Esophagus squamous epithelium (tissue), 5 donors: ENCODE measurements at regions not wholly inside any gene's neighbourhood (a gene's known extent, or its start where the extent isn't known, plus 50 kb on each side); places are given as distances from the start of the nearest gene placed in this dataset.

Experiments
- DNase-seq: peaks from one replicate; lab custom pipeline; 2025; lab: John Stamatoyannopoulos, UW
- H3K27ac ChIP-seq, 4 donors: fragments of 200-600 bp; sonication (generic); one replicate each; pipeline ENCODE4 v1.5.1; 2016 to 2019; ENCODE audit warnings: mild to moderate bottlenecking in 1 of 4
- H3K27me3 ChIP-seq, 4 donors: fragments of 200-600 bp; sonication (generic); 1 replicate in 3 of 4; 2 replicates in 1 of 4; pipeline versions ENCODE4 v1.5.1 to v1.6.0; 2017 to 2021; ENCODE audit warnings: antibody characterized with exemption in 1 of 4
- H3K36me3 ChIP-seq, 3 donors: fragments of 200-600 bp; sonication (generic); one replicate each; pipeline ENCODE4 v1.5.1; 2016 to 2019
- H3K4me1 ChIP-seq, 3 donors: fragments of 200-600 bp; sonication (generic); one replicate each; pipeline ENCODE4 v1.5.1; 2017 to 2019
- H3K4me3 ChIP-seq, 4 donors: fragments of 200-600 bp; sonication (generic); 1 replicate in 3 of 4; 2 replicates in 1 of 4; pipeline ENCODE4 v1.5.1; 2016 to 2019; ENCODE audit warnings: mild to moderate bottlenecking in 2 of 4, moderate library complexity in 1 of 4
- H3K9me3 ChIP-seq, 3 donors: fragments of 200-600 bp; sonication (generic); one replicate each; pipeline ENCODE4 v1.5.1; 2016 to 2019
- CTCF ChIP-seq, 6 experiments: fragments of 450-650 bp in 4 of 6; fragments of 200-600 bp in 2 of 6; sonication (generic) in 2 of 6; IDR thresholded peaks; one replicate each; pipeline ENCODE4 v1.5.1; 2016 to 2019; ENCODE audit warnings: antibody characterized with exemption in 6 of 6, mild to moderate bottlenecking in 4 of 6, moderate library complexity in 4 of 6
- POLR2A ChIP-seq, 4 donors: fragments of 450-650 bp; IDR thresholded peaks; one replicate each; pipeline ENCODE4 v1.6.1; 2017; ENCODE audit warnings: antibody characterized with exemption in 4 of 4, mild to moderate bottlenecking in 4 of 4, moderate library complexity in 3 of 4
- WGBS, 2 donors: methylation state at CpG; one replicate each; pipeline ENCODE4 v1.1.5; 2018; 5-methylcytosine and 5-hydroxymethylcytosine counted together
- intact Hi-C: fragments of 100-400 bp; cut with DNase I; formaldehyde crosslinking; loops from one replicate; pipeline ENCODE4 v1.15.0; 2022
- donor health status: DM: yes; HTN: yes; CAD: no.

- Histone ChIP-seq H3K36me3 (no peaks in the 10 kb centered on the region), H3K4me1 (peaks cover 5 to 72% (median 26%) of the 10 kb centered on the region in 3 donors), H3K27me3 (no peaks in the 10 kb centered on the region), H3K27ac (peak overlapping the region; percentile 39 to 82 (median 66)), H3K9me3 (no peaks in the 10 kb centered on the region), H3K4me3 (no peak overlapping the region)
- WGBS, 2 donors: 51 to 62% methylated on average over 5 to 8 of the region's 8 CpGs
- DNase-seq: no peak
- TF ChIP-seq CTCF (IDR thresholded peaks at IDR 0.05): no peak
- TF ChIP-seq POLR2A (IDR thresholded peaks at IDR 0.05): no peak
- intact Hi-C loops: no loop called here
Measured at GRCh38 chr16:80029761-80030481, 429.4 kb upstream of the MAF start.

GRCh38 chr16:80029381-80029630, 428.8 kb upstream of the MAF start:
- intact Hi-C loops: no loop called here
- DNase-seq: no peak
- Histone ChIP-seq H3K4me3 (no peak overlapping the region), H3K36me3 (no peaks in the 10 kb centered on the region), H3K27ac (peak overlapping the region in 3 of 4 donors; percentile 3 to 82 (median 71)), H3K9me3 (no peaks in the 10 kb centered on the region), H3K27me3 (no peaks in the 10 kb centered on the region), H3K4me1 (peaks cover 5 to 78% (median 29%) of the 10 kb centered on the region in 3 donors)
- no peak for TF ChIP-seq POLR2A (IDR thresholded peaks at IDR 0.05)
- TF ChIP-seq CTCF (IDR thresholded peaks at IDR 0.05): no peak
- WGBS, 2 donors: 58 to 68% methylated on average over 2 of the region's 2 CpGs

GRCh38 chr16:80028581-80029380, 428.2 kb upstream of the MAF start:
- Histone ChIP-seq H3K4me3 (no peak overlapping the region), H3K36me3 (no peaks in the 10 kb centered on the region), H3K27ac (peak overlapping the region in 3 of 4 donors; percentile 3 to 88 (median 82)), H3K27me3 (no peaks in the 10 kb centered on the region), H3K4me1 (peaks cover 5 to 83% (median 29%) of the 10 kb centered on the region in 3 donors), H3K9me3 (no peaks in the 10 kb centered on the region)
- TF ChIP-seq POLR2A (IDR thresholded peaks at IDR 0.05) (no peak), CTCF (IDR thresholded peaks at IDR 0.05) (no peak)
- WGBS, 2 donors: 87 to 92% methylated on average over 5 of the region's 5 CpGs
- intact Hi-C loops: no loop called here
- DNase-seq: no peak

GRCh38 chr16:80027007-80027965, 426.7 kb upstream of the MAF start:
- WGBS, 2 donors: 13 to 30% methylated on average over 9 to 12 of the region's 20 CpGs
- DNase-seq: no peak
- H3K36me3 ChIP-seq: no peaks in the 10 kb centered on the region
- TF ChIP-seq CTCF (IDR thresholded peaks at IDR 0.05): no peak
- TF ChIP-seq POLR2A (IDR thresholded peaks at IDR 0.05): no peak
- no peaks in the 10 kb centered on the region for H3K9me3 ChIP-seq
- peaks cover 5 to 92% (median 32%) of the 10 kb centered on the region in 3 donors for H3K4me1 ChIP-seq
- H3K27ac ChIP-seq: peak overlapping the region; percentile 74 to 88 (median 78)
- intact Hi-C loops: no loop called here
- H3K27me3 ChIP-seq: no peaks in the 10 kb centered on the region
- peak overlapping the region in 1 of 4 donors; percentile 48 for H3K4me3 ChIP-seq
